ENCODE measurements at regions not wholly inside any gene's neighbourhood (a gene's known extent, or its start where the extent isn't known, plus 50 kb on each side); places are given as distances from the start of the nearest gene placed in this dataset.

- Histone ChIP-seq H3K36me3 (ENCODE audit: control insufficient read depth, insufficient read depth, low read length) (no peaks in the 10 kb centered on the region), H3K9me3 (replicated peaks; ENCODE audit: control insufficient read depth, insufficient read depth, low read depth, low read length) (no peaks in the 10 kb centered on the region), H3K4me3 (no peak overlapping the region), H3K9ac (ENCODE audit: insufficient read depth in 1 of 2, low read depth in 2 of 2, low read length in 2 of 2) (no peak overlapping the region; a peak in 1 of 4 replicates), H2AFZ (ENCODE audit: low read depth, low read length) (no peak overlapping the region), H4K20me1 (replicated peaks; ENCODE audit: control insufficient read depth, insufficient read depth, low read length) (peaks cover 7% of the 10 kb centered on the region), H3K27ac (ENCODE audit: extremely low read depth, low read depth, low read length) (no peak overlapping the region), H3K79me2 (ENCODE audit: control insufficient read depth, insufficient read depth, low read length) (no peaks in the 10 kb centered on the region), H3K4me2 (ENCODE audit: insufficient read depth, low read length) (no peak overlapping the region), H3K27me3 (ENCODE audit: control insufficient read depth in 2 of 2, insufficient read depth in 2 of 2, low read length in 2 of 2) (peaks cover 18 to 54% of the 10 kb centered on the region in 2 experiments; a peak in 4 of 5 replicates), H3K9me1 (ENCODE audit: control insufficient read depth, insufficient read depth, low read length) (no peaks in the 10 kb centered on the region), H3K4me1 (replicated peaks in 1 of 2; ENCODE audit: control insufficient read depth in 2 of 2, insufficient read depth in 2 of 2, low read length in 2 of 2) (peaks cover 0 to 64% of the 10 kb centered on the region in 2 experiments; a peak in 3 of 5 replicates)
- ATAC-seq (no peak), DNase-seq (ENCODE audit: extremely low read depth in 1 of 4, low spot score in 3 of 4) (no peak), FAIRE-seq (no peak)
- TF ChIP-seq SRSF1 (IDR thresholded peaks at IDR 0.05; ENCODE audit: low read depth, low read length), result no peak
- TF ChIP-seq ZNF12 (CRISPR knock-in tag; IDR thresholded peaks at IDR 0.05), result no peak
- TF ChIP-seq ZNF79 (CRISPR knock-in tag; IDR thresholded peaks at IDR 0.05; ENCODE audit: low read depth), result no peak
- TF ChIP-seq ZNF280A (IDR thresholded peaks at IDR 0.05; ENCODE audit: low read depth, partially characterized antibody), result no peak
- TF ChIP-seq SNAPC5 (CRISPR knock-in tag; IDR thresholded peaks at IDR 0.05), result no peak
- BruUV-seq (replicated peaks), result no TSS peak
- ChIA-PET CTCF (ENCODE audit: low intra/inter-chr PET ratio) (no interaction called here), POLR2A (no interaction called here)
- WGBS (ENCODE audit: insufficient coverage, low coverage, missing lambda C conversion rate), result 4% methylated on average over 14 of the region's 19 CpGs
- in situ Hi-C loops (cut with MboI), result no loop called here
- intact Hi-C loops (cut with micrococcal nuclease), result no loop called here
Measured at GRCh38 chr4:1547131-1547855, 136.8 kb downstream of the FAM53A start.

Measured in K562 (cell line).